Right lobe of liver (tissue), 6 donors: ENCODE measurements at regions not wholly inside any gene's neighbourhood (a gene's known extent, or its start where the extent isn't known, plus 50 kb on each side); places are given as distances from the start of the nearest gene placed in this dataset.

Experiments used
- ATAC-seq, 4 donors: fragments of 200-7000 bp; cut with Tn5 transposase; one replicate each; pipeline ENCODE4 v1.9.1; 2020; ENCODE audit warnings: mild to moderate bottlenecking in 4 of 4, moderate library complexity in 4 of 4
- DNase-seq, 3 donors: peaks; one replicate each; pipeline ENCODE4 v3.0.0-alpha.2; 2020
- H3K27ac ChIP-seq, 3 donors: fragments of 200-600 bp; one replicate each; pipeline ENCODE4 v1.8.0; 2022
- H3K27me3 ChIP-seq, 2 donors: fragments of 200-600 bp; one replicate each; pipeline ENCODE4 v1.8.0; 2022
- H3K36me3 ChIP-seq, 4 donors: fragments of 200-600 bp; sonication (generic) in 1 of 4; one replicate each; pipeline versions ENCODE4 v1.5.1 to v1.8.0; 2017 to 2022; ENCODE audit warnings: control low read depth in 1 of 4
- H3K4me1 ChIP-seq, 4 donors: fragments of 200-600 bp; sonication (generic) in 1 of 4; one replicate each; pipeline versions ENCODE4 v1.5.1 to v1.8.0; 2017 to 2022; ENCODE audit warnings: control low read depth in 1 of 4
- H3K4me3 ChIP-seq, 3 donors: fragments of 200-600 bp; one replicate each; pipeline ENCODE4 v1.8.0; 2022
- H3K9me3 ChIP-seq, 4 donors: fragments of 200-600 bp; sonication (generic) in 1 of 4; one replicate each; pipeline versions ENCODE4 v1.5.1 to v1.8.0; 2017 to 2022; ENCODE audit warnings: control low read depth in 1 of 4
- CTCF ChIP-seq, 4 donors: fragments of 200-600 bp in 3 of 4; fragments of 450-650 bp in 1 of 4; IDR thresholded peaks; one replicate each; pipeline versions ENCODE4 v1.5.1 to v1.8.0; 2016 to 2022; ENCODE audit warnings: antibody characterized with exemption in 4 of 4, mild to moderate bottlenecking in 2 of 4
- POLR2A ChIP-seq: fragments of 450-650 bp; IDR thresholded peaks from one replicate; pipeline ENCODE4 v1.6.1; 2017; ENCODE audit warnings: antibody characterized with exemption, mild to moderate bottlenecking
- WGBS: methylation state at CpG from one replicate; pipeline ENCODE4 v1.1.6; 2018; ENCODE audit warnings: low coverage, low lambda C conversion rate; ENCODE audit not compliant: insufficient coverage; ENCODE audit errors: missing lambda C conversion rate; 5-methylcytosine and 5-hydroxymethylcytosine counted together
- intact Hi-C, 2 donors: fragments of 100-400 bp; cut with DNase I; formaldehyde crosslinking; loops; one replicate each; pipeline versions ENCODE4 v1.11.2 to v1.14.1; 2022
- donor health status: DM: no; HTN: yes; CAD: no.
- donor health status: DM: no; HTN: no; CAD: no.
- donor health status: DM: no; HTN: no; CAD: no.
- donor health status: DM: no; HTN: yes; CAD: no.
- donor health status: DM: no; HTN: yes; CAD: no.

DNA sequence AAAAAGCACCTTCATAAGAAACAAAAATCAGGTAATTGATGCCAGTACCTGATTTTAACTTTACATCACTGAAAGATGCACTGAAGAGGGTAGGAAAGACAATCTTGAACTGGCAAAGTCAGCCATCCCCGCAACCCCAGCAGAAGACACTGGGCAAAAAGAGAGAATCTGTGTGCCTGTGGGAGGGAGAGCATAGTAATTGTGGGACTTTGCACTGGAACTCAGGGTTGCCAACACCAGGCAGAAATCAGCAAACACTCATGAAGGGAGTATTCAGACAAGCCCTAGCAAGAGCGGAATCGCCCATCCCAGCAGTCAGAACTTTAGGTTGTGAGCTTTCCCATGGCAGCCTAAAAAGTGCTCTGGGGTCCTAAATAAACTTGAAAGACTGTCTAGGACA is 344.6 kb upstream of the GJE1 start:
- DNase-seq, result peak in 1 of 3 donors; percentile 63
- Histone ChIP-seq H3K36me3 (no peaks in the 10 kb centered on the region), H3K27ac (no peak overlapping the region), H3K4me1 (peaks cover 0 to 4% (median 0%) of the 10 kb centered on the region in 4 donors), H3K9me3 (no peaks in the 10 kb centered on the region), H3K27me3 (no peaks in the 10 kb centered on the region), H3K4me3 (no peak overlapping the region)
- 45% methylated on average over 1 of the region's 3 CpGs for WGBS
- intact Hi-C loops, result no loop called here
- ATAC-seq, result peak; percentile 87 to 96 (median 96)
- TF ChIP-seq CTCF (IDR thresholded peaks at IDR 0.05), result no peak
- no peak for TF ChIP-seq POLR2A

- H3K9me3 ChIP-seq, result no peaks in the 10 kb centered on the region
- 23% methylated on average over 2 of the region's 2 CpGs for WGBS
- DNase-seq, result peak in 1 of 3 donors; percentile 65
- intact Hi-C loops, result no loop called here
- H3K27me3 ChIP-seq, result no peaks in the 10 kb centered on the region
- TF ChIP-seq POLR2A (no peak), CTCF (IDR thresholded peaks at IDR 0.05) (no peak)
- H3K4me1 ChIP-seq, result peaks cover 0 to 4% (median 0%) of the 10 kb centered on the region in 4 donors
- no peaks in the 10 kb centered on the region for H3K36me3 ChIP-seq
- peak; percentile 63 to 97 (median 87) for ATAC-seq
- no peak overlapping the region for H3K4me3 ChIP-seq
- no peak overlapping the region for H3K27ac ChIP-seq
Observed at GRCh38 chr6:141783585-141783984, 349.1 kb upstream of the GJE1 start.

GRCh38 chr6:141780296-141780695 is 352.4 kb upstream of the GJE1 start:
- no peak for DNase-seq
- WGBS, result 42% methylated on average over 4 of the region's 4 CpGs
- Histone ChIP-seq H3K4me3 (no peak overlapping the region), H3K36me3 (no peaks in the 10 kb centered on the region), H3K27me3 (no peaks in the 10 kb centered on the region), H3K9me3 (no peaks in the 10 kb centered on the region), H3K4me1 (no peaks in the 10 kb centered on the region), H3K27ac (no peak overlapping the region)
- ATAC-seq, result no peak
- intact Hi-C loops, result no loop called here
- TF ChIP-seq POLR2A, result no peak
- TF ChIP-seq CTCF (IDR thresholded peaks at IDR 0.05), result no peak

- Histone ChIP-seq H3K27me3 (no peaks in the 10 kb centered on the region), H3K9me3 (no peaks in the 10 kb centered on the region), H3K4me3 (no peak overlapping the region), H3K27ac (no peak overlapping the region), H3K36me3 (no peaks in the 10 kb centered on the region), H3K4me1 (no peaks in the 10 kb centered on the region)
- no peak for DNase-seq
- intact Hi-C loops, result no loop called here
- no peak for ATAC-seq
- TF ChIP-seq POLR2A (no peak), CTCF (IDR thresholded peaks at IDR 0.05) (no peak)
Observed at GRCh38 chr6:141764388-141764787, 368.3 kb upstream of the GJE1 start.

DNA sequence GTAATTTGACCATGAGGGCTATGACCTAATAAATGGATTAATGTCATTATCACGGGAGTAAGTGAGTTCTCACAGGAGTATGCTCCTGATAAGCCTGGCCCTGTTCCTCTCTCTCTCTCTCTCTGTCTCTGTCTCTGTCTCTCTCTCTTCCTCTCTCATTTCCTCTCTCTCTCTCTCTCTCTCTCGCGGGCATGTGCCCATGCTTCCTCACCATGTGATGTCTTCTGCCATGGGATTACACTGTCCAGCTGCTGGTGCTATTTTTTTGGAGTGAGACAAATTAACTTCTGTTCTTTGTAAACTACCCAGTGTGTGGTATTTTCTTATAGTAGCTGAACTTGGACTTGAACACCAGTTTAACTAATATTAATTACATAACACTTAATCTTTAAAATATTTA is 374.3 kb upstream of the GJE1 start:
- intact Hi-C loops, result no loop called here
- ATAC-seq, result no peak
- no peak for TF ChIP-seq POLR2A
- no peak for TF ChIP-seq CTCF (IDR thresholded peaks at IDR 0.05)

More for the DNA sequence above, 374.3 kb upstream of the GJE1 start:
- Histone ChIP-seq H3K4me1 (no peaks in the 10 kb centered on the region), H3K4me3 (no peak overlapping the region), H3K27me3 (no peaks in the 10 kb centered on the region), H3K36me3 (no peaks in the 10 kb centered on the region), H3K9me3 (no peaks in the 10 kb centered on the region), H3K27ac (no peak overlapping the region)
- no peak for DNase-seq
- 63% methylated on average over 3 of the region's 3 CpGs for WGBS
